GM21367 (cell line): ENCODE measurements at regions not wholly inside any gene's neighbourhood (a gene's known extent, or its start where the extent isn't known, plus 50 kb on each side); places are given as distances from the start of the nearest gene placed in this dataset.

ENCODE experiments used
- ATAC-seq: cut with Tn5 transposase; IDR thresholded peaks from one replicate; pipeline ENCODE4 v1.9.1; 2021; ENCODE audit not compliant: unreplicated experiment

GRCh38 chr13:102993348-102993747, 72.9 kb downstream of the SLC10A2 start:
- ATAC-seq: no peak

DNA sequence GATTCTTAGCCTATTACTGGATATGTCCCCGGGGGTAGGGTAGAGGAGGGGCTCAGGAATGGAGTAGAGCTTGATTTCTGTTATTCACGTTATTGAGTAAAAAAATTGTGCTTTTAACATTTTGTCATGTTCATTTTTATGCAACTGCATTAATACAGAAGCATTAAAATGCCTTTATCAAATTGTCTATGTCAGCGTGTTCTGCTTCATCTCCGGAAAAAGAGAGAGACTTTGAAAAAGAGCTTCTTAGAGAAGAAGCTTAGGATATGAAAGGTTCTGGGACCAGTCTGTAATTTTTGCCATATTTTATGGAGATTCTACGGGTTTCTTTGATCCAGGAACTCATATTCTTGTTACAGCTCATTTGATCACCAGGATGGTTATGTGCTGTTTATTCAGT, 82.0 kb downstream of the SLC10A2 start:
- no peak for ATAC-seq

GRCh38 chr13:102983496-102983895, 82.7 kb downstream of the SLC10A2 start:
- no peak for ATAC-seq

- no peak for ATAC-seq
Observed at GRCh38 chr13:102980331-102980982, 85.8 kb downstream of the SLC10A2 start.

GRCh38 chr13:102978168-102978567, 88.0 kb downstream of the SLC10A2 start:
- no peak for ATAC-seq

DNA sequence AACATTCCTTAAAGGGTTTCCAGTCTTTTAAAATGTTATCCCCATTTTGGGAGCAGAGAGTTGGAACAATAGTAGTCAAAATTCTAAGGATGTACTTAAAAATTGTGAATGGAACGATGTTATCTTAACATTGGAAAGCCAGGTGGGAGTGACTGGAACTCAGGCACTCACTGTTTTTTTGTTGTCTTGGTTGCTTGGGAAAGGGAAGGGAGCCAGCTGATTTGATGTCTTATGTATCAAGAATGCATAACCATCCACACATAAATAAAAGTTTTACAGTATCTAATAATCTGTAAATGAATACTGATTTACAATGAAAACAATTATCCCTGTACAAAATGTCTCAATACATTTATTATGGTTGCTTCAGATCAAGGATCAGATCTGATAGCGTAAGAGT, 88.7 kb downstream of the SLC10A2 start:
- ATAC-seq: no peak

GRCh38 chr13:102974317-102975087, 91.7 kb downstream of the SLC10A2 start:
- no peak for ATAC-seq

- ATAC-seq: no peak
Observed at GRCh38 chr13:102972191-102972590, 94.0 kb downstream of the SLC10A2 start.

- peak; percentile 99 for ATAC-seq
Observed at GRCh38 chr13:102970542-102970941, 95.7 kb downstream of the SLC10A2 start.

- ATAC-seq: no peak
Observed at GRCh38 chr13:102968572-102969228, 97.5 kb downstream of the SLC10A2 start.

DNA sequence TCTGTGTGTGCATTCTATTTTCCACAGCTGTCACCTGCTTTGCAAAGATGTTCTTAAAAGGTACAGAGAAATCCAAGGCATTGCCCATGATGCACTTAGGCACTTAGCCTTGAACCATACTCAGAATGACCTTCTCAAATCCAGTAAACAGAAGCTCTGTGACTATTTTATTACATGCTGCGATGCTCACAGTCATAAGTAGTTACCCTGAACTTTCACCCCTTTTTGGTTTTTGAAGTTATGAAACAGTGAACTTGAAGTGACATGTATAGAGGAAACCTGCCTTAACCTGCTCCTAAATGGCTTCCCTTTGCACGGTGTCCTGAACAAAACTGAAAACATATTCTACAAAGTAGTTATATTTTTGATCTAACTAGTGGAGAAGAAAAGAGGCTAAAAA, 100.4 kb downstream of the SLC10A2 start:
- no peak for ATAC-seq

- no peak for ATAC-seq
Observed at GRCh38 chr13:102962430-102962829, 103.8 kb downstream of the SLC10A2 start.

DNA sequence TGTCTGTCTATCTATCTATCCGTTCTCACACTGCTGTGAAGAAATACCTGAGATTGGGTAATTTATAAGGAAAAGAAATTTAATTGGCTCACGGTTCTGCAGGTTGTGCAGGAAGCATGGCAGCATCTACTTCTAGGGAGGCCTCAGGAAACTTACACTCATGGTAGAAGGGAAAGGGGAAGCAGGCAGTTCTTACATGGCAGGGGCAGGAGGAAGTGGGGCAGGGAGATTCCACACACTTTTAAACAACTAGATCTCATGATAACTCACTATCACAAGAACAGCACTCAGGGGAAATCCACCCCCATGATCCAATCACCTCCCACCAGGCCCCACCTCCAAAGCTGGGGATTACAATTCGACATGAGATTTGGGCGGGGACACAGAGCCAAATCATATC, 105.3 kb downstream of the SLC10A2 start:
- no peak for ATAC-seq

- ATAC-seq: no peak
Observed at GRCh38 chr13:102956449-102956848, 109.8 kb downstream of the SLC10A2 start.

DNA sequence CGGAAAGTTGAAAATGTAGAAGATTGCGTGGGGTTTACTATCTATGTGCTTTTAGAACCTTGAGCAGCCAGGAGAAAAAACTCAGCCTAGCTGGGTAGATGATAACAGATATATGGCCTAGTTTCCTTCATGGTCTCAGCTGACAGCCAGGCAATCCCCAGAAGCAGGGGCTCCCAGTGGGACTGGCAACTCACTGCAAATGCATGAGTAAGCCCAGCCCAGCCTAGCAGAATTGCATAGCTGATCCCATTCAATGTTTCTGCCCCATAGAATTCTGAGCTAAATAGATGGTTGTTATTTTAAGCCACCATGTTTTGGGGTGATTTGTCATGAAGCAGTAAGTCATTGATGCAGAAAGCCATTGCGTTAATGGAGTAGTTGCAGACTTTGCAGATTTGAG, 108.5 kb downstream of the ERCC5 start:
- no peak for ATAC-seq

DNA sequence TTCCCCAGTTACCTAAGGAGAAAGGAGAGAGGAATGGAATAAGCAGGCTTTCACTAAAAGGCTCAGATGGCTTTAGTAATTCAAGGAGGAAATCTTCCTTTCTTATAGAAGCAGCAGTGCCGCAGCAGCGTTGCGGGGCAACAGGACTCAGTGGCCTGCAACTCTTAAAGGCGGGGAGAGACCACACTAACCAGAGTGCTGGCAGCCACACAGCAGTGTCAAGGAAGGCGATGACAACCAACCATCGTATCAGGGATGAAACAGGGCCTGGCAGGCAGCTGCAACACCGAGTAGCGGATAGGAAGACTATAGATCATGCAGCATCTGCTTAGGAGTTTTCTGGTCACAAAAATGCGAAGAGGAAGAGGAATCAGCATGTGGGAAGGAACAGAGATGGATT, 106.0 kb downstream of the ERCC5 start:
- ATAC-seq: no peak

- no peak for ATAC-seq
Observed at GRCh38 chr13:102947745-102948405, 102.0 kb downstream of the ERCC5 start.

- ATAC-seq: no peak
Observed at GRCh38 chr13:102945886-102946285, 100.1 kb downstream of the ERCC5 start.

- no peak for ATAC-seq
Observed at GRCh38 chr13:102945324-102945815, 99.5 kb downstream of the ERCC5 start.

DNA sequence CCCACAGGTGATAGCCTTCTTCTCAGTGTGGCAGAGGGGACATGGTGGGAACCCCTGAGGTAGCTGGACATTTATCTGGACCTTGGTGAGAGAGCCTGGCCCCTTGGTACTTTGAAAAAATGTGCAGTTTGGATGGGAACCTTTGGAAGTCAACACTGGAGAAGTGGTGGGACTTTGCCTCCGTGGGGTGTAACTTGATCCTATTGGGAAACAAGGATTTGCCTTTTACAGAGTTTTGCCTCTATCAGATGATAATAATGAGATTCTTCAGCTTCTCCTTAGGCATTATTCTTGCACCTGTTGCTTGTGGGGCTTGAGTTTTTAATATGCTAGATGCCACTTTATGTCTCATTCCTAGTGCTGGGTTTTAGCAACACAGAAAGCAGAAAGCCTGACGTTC, 99.0 kb downstream of the ERCC5 start:
- no peak for ATAC-seq

DNA sequence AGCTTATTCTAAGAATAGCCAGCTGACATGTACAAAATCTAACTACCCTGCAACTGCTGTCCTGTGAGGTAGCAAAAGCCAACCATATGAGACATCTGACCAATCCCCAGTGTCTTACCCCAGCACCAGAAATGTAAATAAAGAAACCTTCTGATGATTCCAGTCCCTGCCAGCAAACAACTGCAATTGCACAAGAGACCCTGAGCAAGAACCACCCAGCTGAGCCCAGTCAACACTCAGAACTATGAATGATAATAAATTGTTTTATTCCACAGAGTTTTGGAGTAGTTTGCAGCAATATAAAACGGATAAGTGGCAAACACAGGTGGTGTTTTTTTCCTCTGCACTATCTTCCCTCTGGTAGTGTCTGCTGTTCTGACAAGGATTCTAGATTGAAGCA, 94.9 kb downstream of the ERCC5 start:
- ATAC-seq: no peak
